GM12865 (cell line): ENCODE measurements at regions not wholly inside any gene's neighbourhood (a gene's known extent, or its start where the extent isn't known, plus 50 kb on each side); places are given as distances from the start of the nearest gene placed in this dataset.

ENCODE experiments used
- DNase-seq: peaks from one replicate; pipeline ENCODE4 v3.0.0; 2010; ENCODE audit warnings: low read depth
- H3K4me3 ChIP-seq: 2 replicates; pipeline ENCODE4 v1.5.1; 2011; ENCODE audit warnings: mild to moderate bottlenecking, low read depth, low read length, control low read depth
- TF ChIP-seq, protein P1 (sequence below): IDR thresholded peaks from 2 replicates; pipeline ENCODE4 v1.5.1; 2011; ENCODE audit warnings: low read length, control low read depth, low read depth, inconsistent platforms; ENCODE audit not compliant: insufficient read depth; ENCODE audit errors: missing control alignments

DNA sequence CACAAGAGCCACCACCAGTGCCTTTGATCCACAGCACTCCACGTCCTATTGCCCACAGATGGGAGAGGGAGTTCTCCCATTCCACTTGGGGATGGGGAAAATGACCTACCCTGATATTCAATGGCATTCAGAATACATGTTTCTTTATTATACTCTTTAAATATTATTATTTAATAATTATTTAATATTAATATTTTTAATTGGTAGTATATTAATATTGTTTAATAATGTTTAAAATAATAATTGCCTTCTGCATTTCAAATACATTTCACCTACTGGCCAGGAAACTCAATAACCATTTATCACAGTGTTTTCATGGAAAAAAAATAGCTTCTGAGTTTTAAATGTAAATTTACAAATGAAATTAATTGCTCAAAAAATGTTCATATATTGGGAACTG is 127.4 kb upstream of the G2E3 start:
- TF ChIP-seq, protein P1, sequence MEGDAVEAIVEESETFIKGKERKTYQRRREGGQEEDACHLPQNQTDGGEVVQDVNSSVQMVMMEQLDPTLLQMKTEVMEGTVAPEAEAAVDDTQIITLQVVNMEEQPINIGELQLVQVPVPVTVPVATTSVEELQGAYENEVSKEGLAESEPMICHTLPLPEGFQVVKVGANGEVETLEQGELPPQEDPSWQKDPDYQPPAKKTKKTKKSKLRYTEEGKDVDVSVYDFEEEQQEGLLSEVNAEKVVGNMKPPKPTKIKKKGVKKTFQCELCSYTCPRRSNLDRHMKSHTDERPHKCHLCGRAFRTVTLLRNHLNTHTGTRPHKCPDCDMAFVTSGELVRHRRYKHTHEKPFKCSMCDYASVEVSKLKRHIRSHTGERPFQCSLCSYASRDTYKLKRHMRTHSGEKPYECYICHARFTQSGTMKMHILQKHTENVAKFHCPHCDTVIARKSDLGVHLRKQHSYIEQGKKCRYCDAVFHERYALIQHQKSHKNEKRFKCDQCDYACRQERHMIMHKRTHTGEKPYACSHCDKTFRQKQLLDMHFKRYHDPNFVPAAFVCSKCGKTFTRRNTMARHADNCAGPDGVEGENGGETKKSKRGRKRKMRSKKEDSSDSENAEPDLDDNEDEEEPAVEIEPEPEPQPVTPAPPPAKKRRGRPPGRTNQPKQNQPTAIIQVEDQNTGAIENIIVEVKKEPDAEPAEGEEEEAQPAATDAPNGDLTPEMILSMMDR, result no peak
- no peak for DNase-seq
- no peak overlapping the region for H3K4me3 ChIP-seq

DNA sequence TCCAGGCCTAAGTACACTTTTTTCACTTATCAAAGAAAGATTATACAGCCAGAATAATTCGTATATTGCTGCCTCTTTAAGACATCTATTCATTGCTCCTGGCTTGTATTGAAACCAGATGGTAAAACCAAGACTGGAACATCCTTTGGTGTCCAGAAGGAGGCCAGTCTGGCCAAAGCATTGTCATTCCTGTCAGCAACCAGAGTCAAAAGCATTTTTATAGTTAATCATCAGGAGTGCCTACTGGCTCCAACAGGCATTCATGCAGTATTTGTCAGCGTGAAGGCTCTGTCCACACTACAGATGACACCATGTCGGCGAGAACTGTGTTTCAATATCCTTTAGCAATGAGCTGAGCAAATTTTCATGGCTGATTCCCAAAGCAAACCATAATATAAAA is 118.0 kb upstream of the G2E3 start:
- TF ChIP-seq, protein P1, result no peak
- no peak overlapping the region for H3K4me3 ChIP-seq
- DNase-seq, result no peak

DNA sequence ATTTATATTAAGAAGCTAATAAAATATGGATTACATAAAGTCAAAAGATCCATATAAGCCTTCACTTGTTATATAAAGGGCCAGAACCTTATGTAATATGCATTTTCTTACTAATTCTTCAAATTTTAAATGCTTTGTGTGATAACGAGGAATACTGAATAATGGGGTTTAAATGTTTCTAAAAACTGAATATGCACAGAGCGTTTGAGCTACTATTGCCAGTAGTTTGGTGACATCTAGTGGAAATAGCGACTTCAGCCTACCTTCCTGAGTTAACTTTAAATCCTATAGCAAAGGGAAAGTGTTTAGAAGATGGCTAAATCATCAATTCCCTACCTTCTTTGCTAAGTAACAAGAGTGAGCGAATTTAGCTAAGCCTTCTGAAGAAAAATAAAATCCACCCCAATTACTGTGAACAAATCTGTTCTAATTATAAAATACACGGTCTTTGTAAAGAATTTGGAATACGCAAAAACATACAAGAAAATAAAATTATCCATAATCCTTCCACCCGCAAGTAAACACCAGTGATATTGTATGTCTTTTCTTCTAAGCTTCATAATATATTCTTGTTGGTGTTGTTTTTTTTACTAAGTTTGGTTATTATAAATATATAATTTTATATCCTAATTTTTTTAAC is 115.5 kb upstream of the G2E3 start:
- TF ChIP-seq, protein P1, result peak; percentile 41
- no peak overlapping the region for H3K4me3 ChIP-seq
- peak; percentile 44 for DNase-seq

DNA sequence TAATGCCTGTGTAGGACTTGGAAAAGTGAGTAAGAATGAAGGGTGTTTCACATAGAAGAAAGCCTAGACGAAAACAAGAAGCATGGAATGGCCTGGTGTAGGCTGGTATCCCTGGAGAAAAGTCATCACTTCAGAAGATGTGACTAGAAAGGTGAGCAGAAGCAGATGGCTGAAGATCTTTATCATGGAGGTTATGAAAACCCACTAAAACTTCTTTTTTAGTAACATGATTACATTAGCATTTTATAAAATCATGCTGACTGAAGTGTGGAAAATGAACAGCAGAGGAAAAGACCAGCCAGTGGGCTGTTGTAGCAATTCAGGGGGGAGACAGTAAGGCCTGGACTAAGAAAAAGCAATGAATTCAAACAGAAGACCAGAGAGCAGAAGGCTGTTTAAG is 114.5 kb upstream of the G2E3 start:
- TF ChIP-seq, protein P1, result no peak
- no peak for DNase-seq
- no peak overlapping the region for H3K4me3 ChIP-seq

DNA sequence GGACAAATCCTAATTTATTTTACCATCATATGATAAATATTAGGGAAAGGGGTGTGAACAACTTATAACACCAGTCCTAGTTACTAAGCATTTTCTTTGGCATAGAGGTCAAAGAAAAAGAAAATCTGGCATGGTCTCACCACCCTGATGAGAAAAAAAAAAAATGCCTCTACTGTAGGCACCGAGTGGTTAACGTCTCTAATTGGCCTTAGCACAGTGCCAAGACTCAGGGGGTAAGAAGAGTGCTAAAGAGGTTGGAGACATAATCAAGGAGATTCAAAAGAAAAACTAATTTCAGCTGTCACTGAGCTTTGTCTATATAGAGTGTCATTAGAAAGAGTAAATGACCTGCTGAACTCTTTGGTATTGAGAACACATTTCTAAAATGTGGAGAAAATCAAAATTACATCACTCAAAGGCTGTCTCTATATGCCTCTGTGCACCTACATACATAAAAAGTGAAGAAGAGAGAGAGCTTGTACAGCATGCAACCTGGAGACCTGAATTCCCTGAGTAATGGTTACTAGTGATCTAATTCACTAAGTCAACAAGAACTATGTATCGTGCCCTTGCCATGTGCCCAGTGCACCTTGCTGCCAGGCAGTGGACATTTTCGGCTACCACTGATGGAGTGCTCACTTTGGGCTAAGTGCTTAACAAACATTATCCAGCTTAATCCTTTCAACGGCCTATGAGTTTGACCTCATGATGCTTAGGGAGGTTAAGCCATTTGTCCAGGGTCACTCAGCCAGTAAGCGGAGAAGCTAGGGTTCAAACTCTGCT is 113.8 kb upstream of the G2E3 start:
- TF ChIP-seq, protein P1, result no peak
- H3K4me3 ChIP-seq, result no peak overlapping the region
- DNase-seq, result no peak

DNA sequence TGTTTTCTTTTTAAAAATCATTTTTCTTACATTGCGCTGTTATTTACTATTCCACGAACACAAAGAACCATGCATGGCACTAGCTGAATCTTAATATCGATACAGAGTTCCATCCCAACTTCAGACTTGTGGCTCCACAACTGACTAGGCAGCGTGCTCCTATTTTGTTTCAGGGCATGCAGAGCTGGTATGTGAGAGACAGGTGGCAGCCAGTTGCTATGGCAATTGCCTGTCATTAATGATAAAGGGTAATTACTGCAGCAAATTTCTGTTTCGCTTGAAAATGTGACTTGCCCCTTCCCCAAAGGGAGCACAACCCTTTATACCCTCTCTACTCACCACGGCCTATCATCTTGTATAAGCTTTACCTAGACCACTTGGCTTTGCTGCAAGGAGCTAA is 113.1 kb upstream of the G2E3 start:
- DNase-seq, result no peak
- H3K4me3 ChIP-seq, result no peak overlapping the region
- TF ChIP-seq, protein P1, result no peak
